ENCODE measurements at regions not wholly inside any gene's neighbourhood (a gene's known extent, or its start where the extent isn't known, plus 50 kb on each side); places are given as distances from the start of the nearest gene placed in this dataset.

DNA sequence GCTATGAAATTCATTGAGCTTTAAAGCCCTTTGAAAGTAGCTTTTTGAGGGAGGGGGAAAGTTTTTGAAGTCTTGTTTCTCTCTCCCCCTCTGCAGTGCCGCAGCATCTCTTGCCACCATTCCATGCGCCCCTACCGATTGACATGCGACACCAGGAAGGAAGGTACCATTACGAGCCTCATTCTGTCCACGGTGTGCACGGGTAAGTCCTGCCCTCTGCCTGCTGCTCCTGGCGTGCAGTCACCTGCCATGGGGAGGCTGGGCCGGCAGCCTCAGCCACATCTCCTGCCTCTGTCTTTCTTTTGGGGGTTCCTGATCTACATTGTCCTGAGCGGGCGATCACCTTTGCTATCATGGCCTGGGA lies 191.6 kb downstream of the GLI2 start:
- ATAC-seq (no peak), FAIRE-seq (no peak), DNase-seq (ENCODE audit: low spot score) (no peak)
- WGBS (ENCODE audit: low lambda C conversion rate), result 69% methylated on average over 11 of the region's 11 CpGs
- Histone ChIP-seq H3K9me3 (ENCODE audit: low read length) (peaks cover 7% of the 10 kb centered on the region), H3K79me2 (ENCODE audit: insufficient read depth, low read length) (no peaks in the 10 kb centered on the region), H3K4me1 (ENCODE audit: insufficient read depth, low read length) (no peaks in the 10 kb centered on the region), H3K27me3 (ENCODE audit: control insufficient read depth in 1 of 2, insufficient read depth in 2 of 2, low read length in 2 of 2) (peaks cover 2 to 21% of the 10 kb centered on the region in 2 experiments; a peak in 2 of 5 replicates), H3K4me3 (replicated peaks in 1 of 3; ENCODE audit: insufficient read depth in 1 of 3, low read depth in 2 of 3, low read length in 3 of 3) (no peak overlapping the region), H3K27ac (ENCODE audit: extremely low read length, insufficient read depth, low read length) (no peak overlapping the region), H3K4me2 (ENCODE audit: low read depth, low read length) (no peak overlapping the region), H2AFZ (ENCODE audit: low read length) (no peak overlapping the region), H4K20me1 (ENCODE audit: insufficient read depth, low read length) (no peaks in the 10 kb centered on the region), H3K9ac (ENCODE audit: insufficient read depth, low read depth, low read length) (no peak overlapping the region), H3K36me3 (replicated peaks in 1 of 2; ENCODE audit: control insufficient read depth in 1 of 2, insufficient read depth in 2 of 2, low read length in 2 of 2) (no peaks in the 10 kb centered on the region)
- ChIA-PET CTCF (ENCODE audit: low intra/inter-chr PET ratio, low total read pairs) (no interaction called here), POLR2A (no interaction called here)
- in situ Hi-C loops (cut with HindIII; ENCODE audit: extremely low pct_ligation_motif_present, low pct_unique_long_range_greater_than_20kb) (no loop called here), intact Hi-C loops (cut with micrococcal nuclease; ENCODE audit: unreplicated experiment) (no loop called here)
- no TSS peak for BruUV-seq (replicated peaks)
- TF ChIP-seq ZNF256 (CRISPR knock-in tag; conservative IDR thresholded peaks at IDR 0.05), result no peak
- no peak for TF ChIP-seq HIC2 (CRISPR knock-in tag; IDR thresholded peaks at IDR 0.05; ENCODE audit: low read depth)
- no peak for TF ChIP-seq ZNF589 (CRISPR knock-in tag; conservative IDR thresholded peaks at IDR 0.05)
- TF ChIP-seq ZNF33B (CRISPR knock-in tag; IDR thresholded peaks at IDR 0.05), result no peak
- no peak for TF ChIP-seq ARHGAP35 (CRISPR knock-in tag; IDR thresholded peaks at IDR 0.05; ENCODE audit: borderline replicate concordance)
- no peak for TF ChIP-seq ZBTB49 (CRISPR knock-in tag; IDR thresholded peaks at IDR 0.05; ENCODE audit: borderline replicate concordance)
- TF ChIP-seq RERE (CRISPR knock-in tag; IDR thresholded peaks at IDR 0.05; ENCODE audit: low read depth), result no peak
- TF ChIP-seq ARNT (IDR thresholded peaks at IDR 0.05), result no peak
- TF ChIP-seq ZNF598 (CRISPR knock-in tag; IDR thresholded peaks at IDR 0.05; ENCODE audit: borderline replicate concordance), result no peak
- no peak for TF ChIP-seq REST (IDR thresholded peaks at IDR 0.05; ENCODE audit: borderline replicate concordance in 1 of 2, low read depth in 1 of 2, low read length in 2 of 2)
- no peak for TF ChIP-seq ZFP36L2 (CRISPR knock-in tag; IDR thresholded peaks at IDR 0.05)
- no peak for TF ChIP-seq ZSCAN30 (CRISPR knock-in tag; IDR thresholded peaks at IDR 0.05)

Data from HepG2 (cell line).